ENCODE measurements at regions not wholly inside any gene's neighbourhood (a gene's known extent, or its start where the extent isn't known, plus 50 kb on each side); places are given as distances from the start of the nearest gene placed in this dataset.

DNA sequence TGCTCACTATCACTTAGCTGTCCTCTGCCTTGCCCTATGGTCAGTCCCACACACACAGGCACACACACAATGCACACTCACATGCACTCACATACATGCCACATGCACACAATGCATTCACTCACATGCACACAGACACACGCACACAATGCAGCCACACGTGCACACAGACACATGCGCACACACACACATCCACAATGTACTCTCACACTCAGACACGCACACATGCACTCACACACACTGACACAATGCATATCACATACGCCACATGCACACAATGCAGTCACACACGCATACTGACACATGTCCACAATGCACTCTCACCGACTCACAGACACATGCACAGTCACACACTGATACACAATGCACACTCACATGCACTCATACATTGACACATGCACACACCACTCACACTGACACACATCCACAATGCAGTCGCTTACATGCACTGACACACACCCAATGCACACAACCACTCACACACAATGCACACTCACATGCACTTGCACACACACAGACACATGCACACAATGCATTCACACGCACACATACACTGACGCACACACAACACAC, 99.7 kb downstream of the ENGASE start:
- Histone ChIP-seq H3K14ac (ENCODE audit: insufficient read depth, low read length) (no peak overlapping the region), H2BK20ac (ENCODE audit: low read depth, low read length, poor library complexity, severe bottlenecking) (no peak overlapping the region), H3K4me1 (ENCODE audit: insufficient read depth, low read length) (no peaks in the 10 kb centered on the region), H3K4me2 (ENCODE audit: insufficient read depth, insufficient read length, low read length) (no peak overlapping the region), H3K4ac (ENCODE audit: low read depth, low read length) (no peak overlapping the region), H2BK12ac (ENCODE audit: insufficient read length, low read depth, low read length) (no peak overlapping the region), H3K9ac (ENCODE audit: extremely low read depth, insufficient read length, low read length) (no peak overlapping the region), H4K8ac (replicated peaks; ENCODE audit: insufficient read length, low read depth, low read length) (no peak overlapping the region), H3T11ph (ENCODE audit: low read length) (no peak overlapping the region), H3K23me2 (ENCODE audit: insufficient read length, low read depth, low read length, poor library complexity, severe bottlenecking) (no peaks in the 10 kb centered on the region), H2AK5ac (ENCODE audit: insufficient read length, low read length) (no peak overlapping the region), H2BK5ac (ENCODE audit: insufficient read length, low read length) (no peak overlapping the region), H2BK15ac (ENCODE audit: low read depth, low read length) (no peak overlapping the region), H2BK120ac (ENCODE audit: low read depth, low read length, poor library complexity, severe bottlenecking) (no peak overlapping the region), H3K9me3 (ENCODE audit: control insufficient read depth, low read depth, low read length) (no peaks in the 10 kb centered on the region), H3K79me1 (ENCODE audit: insufficient read depth, low read depth, low read length, poor library complexity, severe bottlenecking) (no peaks in the 10 kb centered on the region), H2AFZ (ENCODE audit: low read length) (no peak overlapping the region), H3K79me2 (ENCODE audit: insufficient read depth, low read length) (no peaks in the 10 kb centered on the region), H3K27me3 (ENCODE audit: insufficient read depth, low read length) (no peaks in the 10 kb centered on the region), H4K91ac (ENCODE audit: insufficient read length, low read depth, low read length) (no peak overlapping the region), H4K20me1 (ENCODE audit: control insufficient read depth, insufficient read depth, insufficient read length) (no peaks in the 10 kb centered on the region), H3K56ac (ENCODE audit: insufficient read length, low read depth, low read length) (no peak overlapping the region), H3K18ac (ENCODE audit: insufficient read length, low read depth, low read length) (no peak overlapping the region), H3K27ac (ENCODE audit: insufficient read length, low read depth, low read length) (no peak overlapping the region), H4K5ac (ENCODE audit: insufficient read length, low read depth, low read length) (no peak overlapping the region), H3K23ac (ENCODE audit: insufficient read length, low read depth, low read length) (no peak overlapping the region)
- no peaks in the 10 kb centered on the region for H3K9me3 Mint-ChIP-seq
- peaks cover 7 to 8% of the 10 kb centered on the region in 2 experiments for H3K4me1 Mint-ChIP-seq
- TF ChIP-seq, protein P1, sequence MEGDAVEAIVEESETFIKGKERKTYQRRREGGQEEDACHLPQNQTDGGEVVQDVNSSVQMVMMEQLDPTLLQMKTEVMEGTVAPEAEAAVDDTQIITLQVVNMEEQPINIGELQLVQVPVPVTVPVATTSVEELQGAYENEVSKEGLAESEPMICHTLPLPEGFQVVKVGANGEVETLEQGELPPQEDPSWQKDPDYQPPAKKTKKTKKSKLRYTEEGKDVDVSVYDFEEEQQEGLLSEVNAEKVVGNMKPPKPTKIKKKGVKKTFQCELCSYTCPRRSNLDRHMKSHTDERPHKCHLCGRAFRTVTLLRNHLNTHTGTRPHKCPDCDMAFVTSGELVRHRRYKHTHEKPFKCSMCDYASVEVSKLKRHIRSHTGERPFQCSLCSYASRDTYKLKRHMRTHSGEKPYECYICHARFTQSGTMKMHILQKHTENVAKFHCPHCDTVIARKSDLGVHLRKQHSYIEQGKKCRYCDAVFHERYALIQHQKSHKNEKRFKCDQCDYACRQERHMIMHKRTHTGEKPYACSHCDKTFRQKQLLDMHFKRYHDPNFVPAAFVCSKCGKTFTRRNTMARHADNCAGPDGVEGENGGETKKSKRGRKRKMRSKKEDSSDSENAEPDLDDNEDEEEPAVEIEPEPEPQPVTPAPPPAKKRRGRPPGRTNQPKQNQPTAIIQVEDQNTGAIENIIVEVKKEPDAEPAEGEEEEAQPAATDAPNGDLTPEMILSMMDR (conservative IDR thresholded peaks at IDR 0.05) = no peak
- no peak for DNase-seq
- no peak overlapping the region; a peak in 1 of 7 replicates for H3K27ac Mint-ChIP-seq
- WGBS (ENCODE audit: extremely low coverage, insufficient read length, low lambda C conversion rate) = no CpG with 5 or more reads among the region's 10 CpGs
- H3K4me3 Mint-ChIP-seq = no peak overlapping the region
- no peaks in the 10 kb centered on the region for H3K36me3 Mint-ChIP-seq (ENCODE audit: insufficient read depth in 1 of 3, low read depth in 3 of 3)
- H3K27me3 Mint-ChIP-seq (ENCODE audit: low read depth) = peaks cover 13% of the 10 kb centered on the region

Measured in H9 (cell line).